ENCODE measurements at regions not wholly inside any gene's neighbourhood (a gene's known extent, or its start where the extent isn't known, plus 50 kb on each side); places are given as distances from the start of the nearest gene placed in this dataset.

DNA sequence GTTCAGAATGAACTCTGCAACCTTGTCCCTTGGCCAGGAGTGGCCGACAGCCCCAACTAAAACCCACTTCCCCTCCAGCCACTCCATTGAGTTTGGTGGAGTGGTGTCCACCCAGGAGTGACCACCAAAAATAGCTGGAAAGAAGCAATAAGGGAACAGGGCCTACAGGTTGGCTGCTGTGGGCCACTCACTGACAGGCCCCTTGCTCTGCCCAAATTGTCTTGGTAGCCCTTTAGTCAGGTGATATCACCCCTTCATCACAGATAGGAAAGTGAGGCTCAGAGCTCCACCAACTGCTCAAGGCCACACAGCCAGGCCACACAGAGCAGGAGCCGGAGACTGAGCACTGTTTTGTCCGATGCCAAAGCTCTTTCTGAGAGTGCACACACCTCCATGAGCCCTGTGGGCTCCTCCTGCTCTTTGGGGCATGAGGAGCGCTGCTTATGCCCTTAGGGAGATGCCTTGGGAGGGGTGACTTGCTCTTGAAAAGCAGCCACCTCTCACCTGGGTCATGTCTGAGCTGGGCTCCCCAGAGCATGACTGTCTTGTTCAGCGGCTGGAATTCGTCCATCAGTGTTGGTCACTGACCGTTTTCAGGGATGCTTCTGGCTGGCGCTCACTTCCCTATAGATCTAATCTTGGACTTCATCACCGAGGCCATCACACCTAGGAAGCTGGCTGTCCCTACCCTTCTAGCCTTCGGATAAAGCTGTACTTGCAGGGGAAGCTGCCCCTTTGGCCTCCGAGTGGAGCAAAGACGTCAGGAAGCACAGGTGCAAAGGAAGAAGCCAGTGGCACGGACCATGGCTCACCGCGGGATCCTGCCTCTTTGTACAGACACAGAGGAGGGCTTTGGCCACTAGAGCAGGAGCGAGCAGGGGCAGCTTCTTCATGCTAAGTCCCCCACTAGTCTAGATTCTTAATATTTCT lies 186.0 kb upstream of the ZNF469 start:
- TF ChIP-seq EZH2 (IDR thresholded peaks at IDR 0.05; ENCODE audit: insufficient read depth, poor library complexity, severe bottlenecking) (no peak), EZH2phosphoT487 (IDR thresholded peaks at IDR 0.05; ENCODE audit: insufficient read depth, low read depth) (no peak)

Data from GM23248 (cell line).